ENCODE measurements at regions not wholly inside any gene's neighbourhood (a gene's known extent, or its start where the extent isn't known, plus 50 kb on each side); places are given as distances from the start of the nearest gene placed in this dataset.

- TF ChIP-seq POLR2A (IDR thresholded peaks at IDR 0.05), result no peak
- TF ChIP-seq, protein P1, sequence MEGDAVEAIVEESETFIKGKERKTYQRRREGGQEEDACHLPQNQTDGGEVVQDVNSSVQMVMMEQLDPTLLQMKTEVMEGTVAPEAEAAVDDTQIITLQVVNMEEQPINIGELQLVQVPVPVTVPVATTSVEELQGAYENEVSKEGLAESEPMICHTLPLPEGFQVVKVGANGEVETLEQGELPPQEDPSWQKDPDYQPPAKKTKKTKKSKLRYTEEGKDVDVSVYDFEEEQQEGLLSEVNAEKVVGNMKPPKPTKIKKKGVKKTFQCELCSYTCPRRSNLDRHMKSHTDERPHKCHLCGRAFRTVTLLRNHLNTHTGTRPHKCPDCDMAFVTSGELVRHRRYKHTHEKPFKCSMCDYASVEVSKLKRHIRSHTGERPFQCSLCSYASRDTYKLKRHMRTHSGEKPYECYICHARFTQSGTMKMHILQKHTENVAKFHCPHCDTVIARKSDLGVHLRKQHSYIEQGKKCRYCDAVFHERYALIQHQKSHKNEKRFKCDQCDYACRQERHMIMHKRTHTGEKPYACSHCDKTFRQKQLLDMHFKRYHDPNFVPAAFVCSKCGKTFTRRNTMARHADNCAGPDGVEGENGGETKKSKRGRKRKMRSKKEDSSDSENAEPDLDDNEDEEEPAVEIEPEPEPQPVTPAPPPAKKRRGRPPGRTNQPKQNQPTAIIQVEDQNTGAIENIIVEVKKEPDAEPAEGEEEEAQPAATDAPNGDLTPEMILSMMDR (IDR thresholded peaks at IDR 0.05 in 8 of 11, conservative IDR thresholded peaks at IDR 0.05 in 3 of 11), result no peak
Observed at GRCh38 chr18:22065311-22065710, 104.1 kb upstream of the GATA6 start.
